ENCODE measurements at regions not wholly inside any gene's neighbourhood (a gene's known extent, or its start where the extent isn't known, plus 50 kb on each side); places are given as distances from the start of the nearest gene placed in this dataset.

DNA sequence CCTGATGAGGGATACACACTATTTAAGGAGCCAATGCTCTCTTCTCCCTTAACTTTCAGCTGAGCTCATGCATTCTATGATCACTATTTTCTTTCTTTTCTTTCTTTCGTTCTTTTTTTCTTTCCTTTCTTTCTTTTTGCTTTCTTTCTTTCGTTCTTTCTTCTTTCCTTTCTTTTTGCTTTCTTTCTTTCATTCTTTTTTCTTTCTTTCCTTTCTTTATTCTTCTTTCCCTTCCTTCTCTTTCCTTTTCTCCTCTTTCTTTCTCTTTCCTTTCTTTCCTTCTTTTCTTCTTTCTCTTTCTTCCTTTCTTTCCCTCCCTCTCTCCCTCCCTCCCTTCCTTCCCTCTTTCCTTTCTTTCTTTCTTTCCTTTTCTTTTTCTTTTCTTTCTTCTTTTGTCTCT, 761.2 kb downstream of the SEMA5A start:
- BruUV-seq (replicated peaks), result no TSS peak
- no peaks in the 10 kb centered on the region for H3K27me3 ChIP-seq (ENCODE audit: insufficient read depth, low read length)
- no peak overlapping the region for H3K4me3 ChIP-seq (replicated peaks in 1 of 2; ENCODE audit: low read depth in 1 of 2, low read length in 2 of 2)
- H3K4me2 ChIP-seq (ENCODE audit: low read length), result no peak overlapping the region
- TF ChIP-seq, protein P1, sequence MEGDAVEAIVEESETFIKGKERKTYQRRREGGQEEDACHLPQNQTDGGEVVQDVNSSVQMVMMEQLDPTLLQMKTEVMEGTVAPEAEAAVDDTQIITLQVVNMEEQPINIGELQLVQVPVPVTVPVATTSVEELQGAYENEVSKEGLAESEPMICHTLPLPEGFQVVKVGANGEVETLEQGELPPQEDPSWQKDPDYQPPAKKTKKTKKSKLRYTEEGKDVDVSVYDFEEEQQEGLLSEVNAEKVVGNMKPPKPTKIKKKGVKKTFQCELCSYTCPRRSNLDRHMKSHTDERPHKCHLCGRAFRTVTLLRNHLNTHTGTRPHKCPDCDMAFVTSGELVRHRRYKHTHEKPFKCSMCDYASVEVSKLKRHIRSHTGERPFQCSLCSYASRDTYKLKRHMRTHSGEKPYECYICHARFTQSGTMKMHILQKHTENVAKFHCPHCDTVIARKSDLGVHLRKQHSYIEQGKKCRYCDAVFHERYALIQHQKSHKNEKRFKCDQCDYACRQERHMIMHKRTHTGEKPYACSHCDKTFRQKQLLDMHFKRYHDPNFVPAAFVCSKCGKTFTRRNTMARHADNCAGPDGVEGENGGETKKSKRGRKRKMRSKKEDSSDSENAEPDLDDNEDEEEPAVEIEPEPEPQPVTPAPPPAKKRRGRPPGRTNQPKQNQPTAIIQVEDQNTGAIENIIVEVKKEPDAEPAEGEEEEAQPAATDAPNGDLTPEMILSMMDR (IDR thresholded peaks at IDR 0.05 in 2 of 3, conservative IDR thresholded peaks at IDR 0.05 in 1 of 3; ENCODE audit: borderline replicate concordance in 1 of 3, insufficient read depth in 1 of 3, low read depth in 2 of 3, low read length in 2 of 3), result no peak
- TF ChIP-seq, protein P2, sequence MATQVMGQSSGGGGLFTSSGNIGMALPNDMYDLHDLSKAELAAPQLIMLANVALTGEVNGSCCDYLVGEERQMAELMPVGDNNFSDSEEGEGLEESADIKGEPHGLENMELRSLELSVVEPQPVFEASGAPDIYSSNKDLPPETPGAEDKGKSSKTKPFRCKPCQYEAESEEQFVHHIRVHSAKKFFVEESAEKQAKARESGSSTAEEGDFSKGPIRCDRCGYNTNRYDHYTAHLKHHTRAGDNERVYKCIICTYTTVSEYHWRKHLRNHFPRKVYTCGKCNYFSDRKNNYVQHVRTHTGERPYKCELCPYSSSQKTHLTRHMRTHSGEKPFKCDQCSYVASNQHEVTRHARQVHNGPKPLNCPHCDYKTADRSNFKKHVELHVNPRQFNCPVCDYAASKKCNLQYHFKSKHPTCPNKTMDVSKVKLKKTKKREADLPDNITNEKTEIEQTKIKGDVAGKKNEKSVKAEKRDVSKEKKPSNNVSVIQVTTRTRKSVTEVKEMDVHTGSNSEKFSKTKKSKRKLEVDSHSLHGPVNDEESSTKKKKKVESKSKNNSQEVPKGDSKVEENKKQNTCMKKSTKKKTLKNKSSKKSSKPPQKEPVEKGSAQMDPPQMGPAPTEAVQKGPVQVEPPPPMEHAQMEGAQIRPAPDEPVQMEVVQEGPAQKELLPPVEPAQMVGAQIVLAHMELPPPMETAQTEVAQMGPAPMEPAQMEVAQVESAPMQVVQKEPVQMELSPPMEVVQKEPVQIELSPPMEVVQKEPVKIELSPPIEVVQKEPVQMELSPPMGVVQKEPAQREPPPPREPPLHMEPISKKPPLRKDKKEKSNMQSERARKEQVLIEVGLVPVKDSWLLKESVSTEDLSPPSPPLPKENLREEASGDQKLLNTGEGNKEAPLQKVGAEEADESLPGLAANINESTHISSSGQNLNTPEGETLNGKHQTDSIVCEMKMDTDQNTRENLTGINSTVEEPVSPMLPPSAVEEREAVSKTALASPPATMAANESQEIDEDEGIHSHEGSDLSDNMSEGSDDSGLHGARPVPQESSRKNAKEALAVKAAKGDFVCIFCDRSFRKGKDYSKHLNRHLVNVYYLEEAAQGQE (IDR thresholded peaks at IDR 0.05; ENCODE audit: low read depth), result no peak
- intact Hi-C loops (cut with micrococcal nuclease), result no loop called here
- no peak overlapping the region for H3K27ac ChIP-seq (ENCODE audit: low read depth, low read length)
- H4K20me1 ChIP-seq (ENCODE audit: insufficient read depth), result no peaks in the 10 kb centered on the region
- no peaks in the 10 kb centered on the region for H3K4me1 ChIP-seq (ENCODE audit: control insufficient read depth in 1 of 2, insufficient read depth in 2 of 2, low read length in 2 of 2)
- no peaks in the 10 kb centered on the region for H3K79me2 ChIP-seq (ENCODE audit: insufficient read depth, low read length)
- POLR2A ChIA-PET, result no interaction called here
- no peak for DNase-seq (ENCODE audit: low read depth, low spot score)
- H3K36me3 ChIP-seq (ENCODE audit: control insufficient read depth in 1 of 2, insufficient read depth in 2 of 2, low read length in 2 of 2), result no peaks in the 10 kb centered on the region
- CTCF ChIA-PET, result no interaction called here
- no peak overlapping the region for H3K9ac ChIP-seq (ENCODE audit: low read length)
- H3K9me2 ChIP-seq (ENCODE audit: insufficient read depth), result no peaks in the 10 kb centered on the region
- RAD21 ChIA-PET (ENCODE audit: low non-redundant PET in 1 of 2, low total read pairs in 2 of 2, uncharacterized antibody in 2 of 2, unreplicated experiment in 2 of 2), result no interaction called here
- peaks cover 19 to 28% of the 10 kb centered on the region in 2 experiments; a peak in 2 of 4 replicates for H3K9me3 ChIP-seq (ENCODE audit: control insufficient read depth in 1 of 2, insufficient read depth in 1 of 2, low read depth in 1 of 2, low read length in 2 of 2)
- no peak for ATAC-seq
- H2AFZ ChIP-seq (ENCODE audit: low read depth, low read length, poor library complexity, severe bottlenecking), result no peak overlapping the region

DNA sequence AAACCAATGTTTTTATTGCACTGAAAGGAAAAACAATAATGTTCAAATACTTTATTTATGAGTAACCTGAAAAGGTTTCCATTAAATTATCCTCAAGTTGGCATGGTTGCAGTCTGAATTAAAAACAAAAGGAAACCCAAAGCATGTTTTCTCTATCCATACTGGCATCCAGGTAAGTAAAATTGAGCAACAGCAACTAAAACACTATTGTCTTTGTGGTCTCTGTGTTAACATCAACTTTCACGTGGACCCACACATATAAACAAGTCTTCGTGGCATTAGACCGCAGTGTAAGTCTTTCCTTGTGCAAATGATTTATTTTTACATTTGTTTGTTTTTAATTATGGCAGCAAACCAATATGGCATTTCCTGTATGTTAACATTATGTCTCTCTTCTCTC, 757.6 kb downstream of the SEMA5A start:
- Histone ChIP-seq H3K36me3 (ENCODE audit: control insufficient read depth in 1 of 2, insufficient read depth in 2 of 2, low read length in 2 of 2) (no peaks in the 10 kb centered on the region), H3K27me3 (ENCODE audit: insufficient read depth, low read length) (no peaks in the 10 kb centered on the region), H2AFZ (ENCODE audit: low read depth, low read length, poor library complexity, severe bottlenecking) (no peak overlapping the region), H3K4me1 (ENCODE audit: control insufficient read depth in 1 of 2, insufficient read depth in 2 of 2, low read length in 2 of 2) (no peaks in the 10 kb centered on the region), H3K4me2 (ENCODE audit: low read length) (no peak overlapping the region), H3K9me3 (ENCODE audit: control insufficient read depth in 1 of 2, insufficient read depth in 1 of 2, low read depth in 1 of 2, low read length in 2 of 2) (peaks cover 14 to 27% of the 10 kb centered on the region in 2 experiments; a peak in 2 of 4 replicates), H3K27ac (ENCODE audit: low read depth, low read length) (no peak overlapping the region), H3K9me2 (ENCODE audit: insufficient read depth) (no peaks in the 10 kb centered on the region), H4K20me1 (ENCODE audit: insufficient read depth) (no peaks in the 10 kb centered on the region), H3K9ac (ENCODE audit: low read length) (no peak overlapping the region), H3K4me3 (replicated peaks in 1 of 2; ENCODE audit: low read depth in 1 of 2, low read length in 2 of 2) (no peak overlapping the region), H3K79me2 (ENCODE audit: insufficient read depth, low read length) (no peaks in the 10 kb centered on the region)
- ATAC-seq, result no peak
- DNase-seq (ENCODE audit: low read depth, low spot score), result no peak
- ChIA-PET CTCF (no interaction called here), RAD21 (ENCODE audit: low non-redundant PET in 1 of 2, low total read pairs in 2 of 2, uncharacterized antibody in 2 of 2, unreplicated experiment in 2 of 2) (no interaction called here), POLR2A (no interaction called here)
- intact Hi-C loops (cut with micrococcal nuclease), result no loop called here
- BruUV-seq (replicated peaks), result no TSS peak
- TF ChIP-seq CEBPB (IDR thresholded peaks at IDR 0.05; ENCODE audit: low read depth), result no peak
- TF ChIP-seq EZH2phosphoT487 (IDR thresholded peaks at IDR 0.05; ENCODE audit: borderline replicate concordance), result no peak
- no peak for TF ChIP-seq ZFX (IDR thresholded peaks at IDR 0.05)
- TF ChIP-seq CBX3 (IDR thresholded peaks at IDR 0.05; ENCODE audit: low read depth), result no peak
- no peak for TF ChIP-seq RAD21 (IDR thresholded peaks at IDR 0.05; ENCODE audit: low read depth)
- TF ChIP-seq SRF (IDR thresholded peaks at IDR 0.05; ENCODE audit: low read depth), result no peak
- TF ChIP-seq ZNF274 (IDR thresholded peaks at IDR 0.05; ENCODE audit: low read depth, low read length), result no peak
- TF ChIP-seq TCF7L2 (IDR thresholded peaks at IDR 0.05; ENCODE audit: borderline replicate concordance, extremely low read depth, insufficient read depth, insufficient read length), result no peak
- TF ChIP-seq, protein P2 (IDR thresholded peaks at IDR 0.05; ENCODE audit: low read depth), result no peak
- no peak for TF ChIP-seq EZH2 (IDR thresholded peaks at IDR 0.05)
- TF ChIP-seq POLR2AphosphoS5 (IDR thresholded peaks at IDR 0.05; ENCODE audit: low read depth, low read length), result no peak
